ENCODE measurements at regions not wholly inside any gene's neighbourhood (a gene's known extent, or its start where the extent isn't known, plus 50 kb on each side); places are given as distances from the start of the nearest gene placed in this dataset.
"Not testable (repeated sequence)": the region's sequence is repeated elsewhere in the genome, so short reads cannot be mapped to it uniquely, and the experiment has no call there.

- peak; percentile 51 for DNase-seq
Observed at GRCh38 chr15:81859737-81860516, 185.9 kb downstream of the MEX3B start.

DNA sequence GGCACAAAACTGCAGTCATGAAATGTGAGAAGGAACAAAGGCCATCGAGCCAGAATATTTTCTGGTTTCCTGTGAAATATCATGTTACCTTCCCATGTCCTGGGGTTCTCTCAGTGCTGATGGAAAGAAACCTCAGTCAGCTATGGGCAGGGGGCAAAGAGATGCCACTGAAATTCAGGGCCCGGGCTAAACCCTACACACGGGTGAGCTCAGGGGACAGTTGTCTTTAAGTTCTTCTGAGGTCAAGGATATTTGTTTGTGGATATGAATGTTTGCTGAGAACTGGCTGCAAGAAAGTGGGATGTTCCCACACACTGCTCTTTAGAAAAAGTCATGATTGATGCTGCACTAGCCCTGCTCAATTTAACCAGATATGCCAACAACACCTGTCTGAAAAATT is 187.2 kb downstream of the MEX3B start:
- no peak for DNase-seq

- DNase-seq, result no peak
Observed at GRCh38 chr15:81858136-81858535, 187.7 kb downstream of the MEX3B start.

DNA sequence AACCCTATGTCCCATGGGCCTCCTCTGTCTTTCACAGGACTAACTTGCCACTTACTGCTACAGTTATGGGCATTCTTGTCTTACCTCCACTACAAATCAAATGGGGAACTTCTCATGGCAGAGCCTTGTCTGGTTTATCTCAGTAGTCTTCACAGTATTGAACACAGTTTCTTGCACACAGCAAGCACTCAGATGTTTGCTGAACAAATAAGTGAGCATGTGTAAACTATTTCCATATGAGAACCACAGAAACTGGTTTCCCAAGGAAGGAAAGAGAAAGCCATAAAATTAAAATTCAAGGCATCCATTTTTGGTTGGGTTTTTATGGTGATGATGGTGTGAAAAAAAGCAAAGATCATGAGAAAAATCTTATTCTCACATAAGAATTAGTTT is 189.2 kb downstream of the MEX3B start:
- no peak for DNase-seq

DNA sequence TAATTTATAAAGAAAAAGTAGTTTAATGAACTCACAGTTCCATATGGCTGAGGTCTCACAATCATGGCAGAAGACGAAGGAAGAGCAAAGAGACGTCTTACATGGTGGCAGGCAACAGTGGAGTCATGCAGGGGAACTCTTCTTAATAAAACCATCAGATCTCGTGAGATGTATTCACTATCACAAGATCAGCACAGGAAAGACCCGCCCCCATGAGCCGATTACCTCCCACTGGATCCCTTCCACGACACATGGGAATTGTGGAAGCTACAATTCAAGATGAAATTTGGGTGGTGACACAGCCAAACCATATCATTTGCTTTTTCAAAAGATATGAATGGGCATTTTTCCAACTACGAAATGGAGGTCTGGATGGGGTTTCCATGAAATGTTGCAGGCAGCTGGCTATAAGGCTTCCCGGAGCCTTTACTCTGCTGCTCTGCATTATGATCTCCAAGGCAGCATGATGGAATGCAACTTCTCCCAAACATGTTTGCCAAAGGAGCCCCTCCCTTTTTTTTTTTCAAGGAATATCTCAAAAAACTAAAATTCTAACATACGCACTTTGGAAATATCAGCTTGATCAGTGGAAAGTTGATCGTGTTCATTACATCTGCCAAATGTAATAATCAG is 189.7 kb downstream of the MEX3B start:
- no peak for DNase-seq

- DNase-seq, result no peak
Observed at GRCh38 chr15:81853150-81853748, 192.6 kb downstream of the MEX3B start.

- no peak for DNase-seq
Observed at GRCh38 chr15:81852411-81853149, 193.2 kb downstream of the MEX3B start.

GRCh38 chr15:81851757-81852156 is 194.1 kb downstream of the MEX3B start:
- DNase-seq, result no peak

GRCh38 chr15:81851325-81851724 is 194.5 kb downstream of the MEX3B start:
- no peak for DNase-seq

DNA sequence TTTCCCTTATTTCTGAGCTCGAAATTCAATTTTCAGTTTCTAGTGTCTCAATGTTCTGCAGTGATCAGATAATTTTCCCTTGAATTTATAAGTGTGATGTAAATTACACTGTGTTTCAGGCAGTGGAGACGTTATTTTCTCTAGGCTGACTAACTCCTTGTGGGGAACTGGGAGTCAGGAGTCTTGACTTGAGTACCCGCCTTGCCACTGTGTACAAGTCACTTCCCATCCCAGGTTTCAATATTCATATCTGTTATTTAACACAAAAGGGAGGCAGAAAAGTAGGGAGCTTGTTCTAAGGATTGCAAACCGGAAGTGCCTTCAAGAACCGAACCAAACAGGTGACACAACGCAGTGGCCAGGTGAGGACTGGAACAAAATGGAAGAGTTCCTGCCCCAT is 196.5 kb downstream of the MEX3B start:
- no peak for DNase-seq

DNA sequence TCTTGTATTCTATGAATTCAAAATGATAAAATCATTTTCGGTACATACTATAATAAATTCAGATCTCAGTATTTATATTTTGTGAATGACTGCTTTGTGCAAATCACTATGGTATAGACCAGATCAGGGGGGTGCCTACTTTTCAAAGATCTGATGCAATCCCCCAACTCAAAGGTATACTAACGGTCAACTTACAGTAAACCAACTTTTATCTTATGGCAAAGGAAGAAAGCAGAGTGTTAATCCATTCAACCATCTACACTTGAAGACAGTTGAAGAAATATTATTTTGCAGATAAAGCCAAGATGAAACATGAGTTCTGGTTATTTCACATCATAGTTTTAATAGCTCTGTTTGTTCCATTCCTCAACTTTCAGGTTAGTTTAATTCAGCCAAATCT is 197.1 kb downstream of the MEX3B start:
- DNase-seq, result no peak

- DNase-seq, result no peak
Observed at GRCh38 chr15:81843757-81844407, 201.9 kb downstream of the MEX3B start.

DNA sequence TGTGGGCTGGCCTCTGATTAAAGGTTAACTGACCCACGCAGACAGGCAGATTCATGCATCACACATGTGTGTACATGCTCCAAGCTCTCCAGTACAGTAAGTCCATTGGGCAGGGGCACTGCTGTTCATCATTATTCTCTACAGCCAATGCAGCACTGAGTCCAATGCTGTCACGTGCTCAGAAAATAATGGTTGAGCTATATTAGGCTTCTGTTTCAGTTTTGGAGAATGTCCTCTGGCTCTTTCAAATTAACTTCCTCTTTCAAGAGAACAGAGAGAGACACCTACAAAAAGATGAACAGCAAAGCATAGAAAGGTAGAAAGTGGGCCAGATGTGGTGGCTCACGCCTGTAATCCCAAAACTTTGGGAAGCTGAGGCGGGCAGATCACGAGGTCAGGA is 202.6 kb downstream of the MEX3B start:
- DNase-seq, result no peak

DNA sequence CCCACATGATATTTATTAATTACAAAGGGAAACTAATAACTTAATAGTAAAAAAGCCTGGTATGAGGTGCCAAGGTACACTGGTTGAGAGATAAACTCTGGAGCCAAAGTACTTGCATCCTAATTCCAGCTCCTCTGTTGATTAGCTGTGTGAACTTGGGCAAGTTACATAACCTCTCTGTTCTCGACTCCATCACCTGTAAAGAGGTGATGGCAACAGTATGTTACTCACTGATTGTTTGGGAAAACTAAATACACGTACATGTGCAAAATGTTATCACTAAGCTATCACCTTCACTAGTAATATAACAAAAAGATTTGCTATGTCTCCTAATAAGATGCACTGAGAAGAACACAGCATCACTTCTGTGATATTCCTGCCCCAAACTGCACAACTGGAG is 206.4 kb downstream of the MEX3B start:
- DNase-seq, result no peak

DNA sequence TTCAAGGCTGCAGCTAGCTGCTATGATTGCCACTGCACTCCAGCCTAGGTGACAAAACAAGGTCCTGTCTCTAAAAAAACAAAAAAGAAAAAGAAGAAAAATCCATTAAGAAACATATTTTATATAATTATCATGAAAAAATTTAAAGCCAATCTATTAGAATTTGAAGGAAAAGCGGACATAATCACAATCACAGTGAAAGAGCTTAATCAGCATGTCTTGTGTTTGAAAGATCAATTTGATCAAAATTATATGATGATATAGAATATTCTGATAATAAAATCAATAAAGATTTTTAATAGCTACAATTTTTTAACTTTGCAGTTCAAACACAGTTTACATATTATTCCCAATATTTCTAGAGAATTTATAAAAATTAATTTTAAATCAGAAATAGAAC is 210.1 kb downstream of the MEX3B start:
- DNase-seq, result no peak

DNA sequence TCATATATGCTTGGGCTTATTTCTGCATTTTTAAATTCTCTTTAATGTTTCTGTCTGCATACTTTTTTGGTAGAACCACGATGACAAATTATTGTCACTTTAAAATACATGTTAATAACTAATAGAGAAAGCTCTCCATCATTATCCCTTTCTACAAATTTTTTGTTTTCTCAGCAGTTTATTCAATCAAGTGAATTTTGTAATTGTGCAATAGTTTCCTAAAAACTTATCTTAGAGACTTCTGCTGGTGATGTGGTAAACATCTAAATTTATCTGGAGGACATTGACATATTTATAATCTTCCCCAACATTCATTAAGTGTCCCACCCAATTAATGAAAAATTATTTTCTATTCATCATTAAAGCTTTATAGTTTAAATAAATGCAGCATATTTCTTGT is 215.3 kb downstream of the MEX3B start:
- DNase-seq, result no peak

- DNase-seq, result no peak
Observed at GRCh38 chr15:81829918-81830317, 215.9 kb downstream of the MEX3B start.

- no peak for DNase-seq
Observed at GRCh38 chr15:81828135-81828534, 217.7 kb downstream of the MEX3B start.

GRCh38 chr15:81825136-81825535 is 220.7 kb downstream of the MEX3B start:
- no peak for DNase-seq

GRCh38 chr15:81822587-81822986 is 223.2 kb downstream of the MEX3B start:
- DNase-seq, result not testable (repeated sequence)

- no peak for DNase-seq
Observed at GRCh38 chr15:81819924-81820635, 225.7 kb downstream of the MEX3B start.

GRCh38 chr15:81814882-81815455 is 230.8 kb downstream of the MEX3B start:
- DNase-seq, result no peak

Measured in NCI-H1105 (cell line).